NCI-H1048 (cell line): ENCODE measurements at regions not wholly inside any gene's neighbourhood (a gene's known extent, or its start where the extent isn't known, plus 50 kb on each side); places are given as distances from the start of the nearest gene placed in this dataset.

ENCODE experiments used
- DNase-seq: peaks from one replicate; lab custom pipeline; 2025; lab: John Stamatoyannopoulos, UW

DNA sequence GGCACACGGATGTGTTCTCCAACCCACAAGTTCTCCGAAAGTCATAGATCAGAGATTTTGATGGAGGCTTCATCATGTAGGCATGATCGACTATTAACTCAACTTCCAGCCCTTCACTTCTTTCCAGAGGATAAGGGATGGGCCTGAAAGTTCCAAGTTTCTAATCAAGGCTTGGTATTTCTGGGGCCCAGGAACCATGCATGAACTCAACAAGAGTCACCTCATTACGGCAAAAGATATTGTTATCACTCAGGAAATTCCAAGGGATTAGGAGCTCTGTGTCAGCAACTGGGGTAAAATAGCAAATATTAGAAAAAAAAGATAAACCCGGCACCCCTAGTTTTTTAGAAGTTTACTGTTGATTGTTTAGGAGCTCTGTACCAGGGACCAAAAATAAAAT is 240.1 kb upstream of the PPP1R2C start:
- DNase-seq, result no peak

DNA sequence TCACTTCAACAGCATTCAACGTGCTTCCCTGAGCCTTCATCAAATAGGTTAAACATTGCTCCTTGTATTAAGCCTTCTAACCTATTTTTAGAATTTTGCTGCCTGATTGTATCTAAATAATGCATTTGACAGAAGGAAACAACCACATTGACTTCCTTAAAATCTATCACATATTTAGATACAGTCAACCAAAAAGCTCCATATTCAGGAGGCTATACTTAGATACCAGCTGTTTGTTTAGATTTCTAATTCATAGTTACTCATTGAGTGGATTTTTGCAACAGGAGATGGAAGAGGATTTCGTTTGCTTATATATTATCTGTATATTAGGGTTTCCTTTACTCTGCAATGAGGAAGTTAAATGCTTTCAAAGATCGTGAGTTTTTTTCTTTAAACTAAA is 241.1 kb upstream of the PPP1R2C start:
- no peak for DNase-seq

DNA sequence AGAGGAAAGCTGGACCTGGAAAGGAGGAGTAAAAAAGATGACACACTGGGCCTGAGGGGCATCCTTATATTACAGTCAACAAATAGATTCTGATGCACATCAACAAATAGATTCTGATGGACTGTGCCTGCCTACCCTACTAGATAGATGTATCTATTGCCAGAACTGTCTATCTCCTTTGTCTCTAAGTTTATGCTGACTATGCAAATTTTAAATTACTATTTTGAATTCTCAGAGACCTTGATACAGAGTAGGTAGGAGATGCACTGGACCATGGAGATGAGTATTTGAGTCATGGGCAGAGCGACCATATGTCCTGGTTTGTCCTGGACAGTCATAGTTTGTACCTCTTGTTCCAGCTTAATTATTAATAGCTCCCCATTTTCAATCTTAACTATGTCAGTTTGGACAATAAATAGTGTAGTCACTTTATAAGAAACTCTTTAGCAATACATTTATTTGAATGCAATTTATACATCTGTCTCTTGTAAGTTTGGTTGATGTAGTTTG is 247.9 kb upstream of the PPP1R2C start:
- DNase-seq, result no peak

DNA sequence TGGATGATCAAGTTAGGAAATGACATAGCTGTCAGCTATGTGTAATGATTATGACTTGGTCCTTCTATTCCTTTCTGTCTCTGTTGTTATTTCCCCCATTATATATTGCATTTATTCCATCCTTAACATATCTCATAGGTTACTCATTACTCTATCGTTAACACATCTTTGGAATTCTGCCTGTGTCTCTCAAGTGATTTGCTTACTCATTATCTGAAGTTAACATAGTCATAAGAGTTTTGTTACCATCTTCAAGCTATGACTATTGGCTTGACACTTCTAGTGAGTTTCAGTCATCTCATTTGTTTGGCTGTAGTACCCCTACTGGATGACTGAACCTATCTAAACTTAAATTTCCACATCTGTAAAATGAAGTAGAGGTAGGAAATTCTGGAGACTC is 286.1 kb upstream of the PPP1R2C start:
- no peak for DNase-seq

DNA sequence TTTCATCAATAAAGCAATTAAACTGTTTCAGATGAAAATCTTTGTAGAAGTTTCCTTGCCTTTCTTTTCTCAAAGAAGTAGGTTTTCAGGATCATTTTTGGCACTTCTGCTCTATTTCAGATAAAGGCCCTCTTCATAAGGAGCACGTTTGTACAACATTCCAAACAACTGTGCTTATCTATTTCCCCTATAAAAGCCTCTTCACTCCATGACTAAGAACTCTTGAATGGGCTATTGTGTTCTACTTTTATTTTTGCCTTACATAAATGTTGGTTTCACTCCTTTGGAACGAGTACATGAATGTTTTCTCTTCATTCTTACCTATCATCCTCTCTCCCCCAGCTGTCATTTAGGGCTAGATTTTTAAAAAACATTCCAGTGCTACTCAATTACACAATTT is 288.0 kb upstream of the PPP1R2C start:
- DNase-seq, result no peak

DNA sequence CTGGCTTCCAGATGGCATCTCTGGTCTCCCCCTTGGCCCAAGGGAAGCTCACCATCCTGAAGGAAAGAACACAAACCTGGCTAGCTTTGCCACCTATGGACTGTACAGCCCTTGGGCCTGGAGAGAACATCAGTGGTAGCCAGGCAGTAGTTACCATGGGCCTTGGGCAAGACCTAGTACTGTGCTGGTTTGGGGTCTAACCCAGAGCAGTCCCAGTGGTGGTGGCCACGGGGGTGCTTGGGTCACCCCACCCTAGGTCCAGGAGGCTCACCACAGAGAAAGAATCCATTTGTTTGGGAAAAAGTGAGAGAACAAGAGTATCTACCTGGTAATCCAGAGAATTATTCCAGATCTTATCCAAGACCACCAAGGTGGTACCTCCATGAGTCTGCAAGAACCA is 290.7 kb upstream of the PPP1R2C start:
- DNase-seq, result no peak

DNA sequence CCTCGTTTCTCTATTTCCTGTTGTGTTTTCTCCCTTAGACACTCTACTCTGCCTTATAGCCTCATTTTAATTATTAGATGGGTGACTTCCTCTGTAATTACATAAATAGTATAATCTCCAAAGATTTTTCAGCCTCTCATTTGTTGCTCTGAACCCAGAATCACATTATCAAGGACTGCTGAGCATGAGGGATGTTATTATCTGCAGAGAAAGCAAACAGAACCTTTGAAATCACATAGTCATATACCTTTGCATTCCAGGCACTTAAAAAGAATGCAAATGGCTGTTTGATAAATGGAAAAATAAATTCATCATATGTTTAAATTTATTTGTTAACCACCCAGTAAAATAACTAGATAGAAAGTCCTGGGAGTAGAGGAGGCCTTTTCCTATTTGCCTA is 305.1 kb upstream of the PPP1R2C start:
- no peak for DNase-seq

DNA sequence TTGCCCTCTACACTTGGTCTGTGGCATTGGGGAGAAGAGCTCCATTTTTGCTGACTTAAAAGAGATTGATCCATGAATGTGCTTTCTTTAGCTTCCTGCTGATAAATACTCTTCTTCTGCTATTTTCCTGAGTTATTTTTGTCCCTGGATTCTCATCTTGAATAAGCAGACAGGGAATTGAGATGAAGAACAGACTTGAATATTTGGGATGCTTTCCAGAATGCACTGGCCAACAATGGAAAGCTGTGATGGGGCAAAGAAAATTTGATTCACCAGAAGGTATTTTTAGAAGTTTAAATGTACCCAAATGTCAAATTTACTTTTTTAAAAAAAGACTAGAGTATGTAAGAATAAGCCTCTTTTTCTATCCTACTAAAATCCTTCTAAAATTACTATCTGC is 309.9 kb upstream of the PPP1R2C start:
- DNase-seq, result no peak

DNA sequence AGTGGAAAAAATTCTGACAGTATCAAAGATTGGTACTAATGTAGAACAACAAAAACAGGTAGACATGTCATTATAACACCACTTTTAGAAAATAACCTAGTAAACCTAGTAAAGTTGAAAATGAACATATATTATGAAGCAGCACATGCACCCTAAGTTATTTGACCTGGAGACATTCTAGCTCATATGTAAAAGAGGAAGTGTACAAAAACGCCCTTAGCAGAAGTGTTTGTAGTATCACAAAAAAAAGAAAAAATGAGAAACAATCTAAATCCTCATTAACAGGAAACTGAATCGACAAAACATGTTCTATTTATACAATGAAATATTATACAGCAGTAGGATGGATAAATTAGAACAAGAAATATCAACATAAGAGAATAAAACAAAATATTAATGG is 318.9 kb upstream of the PPP1R2C start:
- DNase-seq, result no peak

DNA sequence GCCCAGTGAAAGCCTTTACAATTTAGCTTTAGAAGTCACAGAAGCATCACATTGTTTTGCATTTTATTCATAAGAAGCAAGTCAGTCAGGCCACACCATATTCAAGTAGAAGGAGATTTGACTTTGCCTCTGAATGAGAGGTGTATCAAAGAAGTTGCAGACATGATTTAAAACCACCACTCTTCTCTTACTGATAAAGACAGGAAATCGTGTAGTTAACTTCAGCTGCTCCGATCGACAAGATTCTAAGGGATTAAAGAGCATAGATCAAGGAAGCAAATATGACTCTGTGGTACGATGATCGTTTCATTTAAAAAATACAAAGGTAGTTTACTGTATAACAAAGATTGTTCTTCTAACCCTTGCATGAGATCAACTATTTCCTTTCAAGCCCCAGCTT is 328.0 kb upstream of the PPP1R2C start:
- DNase-seq, result no peak

DNA sequence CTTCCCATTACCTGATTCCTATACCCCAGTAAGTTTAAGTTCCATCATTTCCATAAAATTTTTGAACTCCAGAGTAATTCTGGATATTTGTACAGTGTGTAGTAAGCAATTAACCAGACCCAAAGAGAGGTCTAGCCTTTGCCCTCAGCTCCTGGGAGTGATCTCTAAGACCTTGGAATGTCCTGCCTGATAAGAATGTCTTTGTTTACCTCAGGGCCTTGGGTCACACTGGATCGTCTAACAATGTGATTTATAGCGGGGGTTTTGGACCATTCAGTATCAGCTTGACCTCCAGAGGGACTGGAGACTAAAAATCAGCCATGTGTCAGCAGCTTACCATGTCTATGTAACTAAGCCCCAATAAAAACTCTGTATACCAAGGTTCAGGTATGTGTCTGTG is 330.9 kb upstream of the PPP1R2C start:
- DNase-seq, result no peak

DNA sequence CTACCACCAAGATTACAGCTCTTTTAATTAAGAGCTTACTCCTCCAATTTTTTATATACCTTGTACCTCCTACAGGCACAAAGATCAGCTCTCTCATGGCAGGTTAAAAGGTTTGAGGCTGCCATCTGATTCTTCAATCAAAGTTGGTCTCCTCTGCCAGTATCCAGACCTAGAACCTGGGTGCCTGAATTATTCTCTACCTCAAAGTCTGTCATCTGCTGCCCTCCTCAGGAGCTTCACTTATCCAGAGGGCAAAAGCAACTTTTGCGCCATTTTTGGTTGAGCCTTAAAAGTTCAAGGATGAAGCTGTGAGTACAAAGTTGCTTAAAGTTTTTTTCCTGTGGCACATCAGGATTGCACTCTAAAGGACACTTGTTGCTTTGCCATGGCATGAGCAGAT is 343.7 kb upstream of the PPP1R2C start:
- DNase-seq, result no peak

DNA sequence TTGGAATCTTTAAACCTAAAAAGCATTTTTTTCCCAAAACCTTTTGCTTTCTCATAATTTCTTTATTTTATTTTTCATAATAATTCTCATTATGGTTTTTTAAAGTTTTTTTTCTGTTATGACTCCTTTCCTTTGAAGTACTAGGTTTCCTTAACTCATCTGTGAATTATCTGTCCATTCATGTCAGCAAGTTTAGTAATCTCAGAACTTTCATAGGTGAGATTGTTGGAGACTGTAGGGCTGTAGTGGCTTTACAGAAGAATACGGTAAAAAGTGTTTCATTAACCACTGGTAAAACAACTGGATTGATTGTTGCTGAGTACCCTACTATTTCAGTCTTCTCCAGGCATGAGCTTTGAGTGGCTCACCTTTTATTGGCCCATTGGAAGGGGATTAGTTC is 361.7 kb upstream of the PPP1R2C start:
- DNase-seq, result no peak

DNA sequence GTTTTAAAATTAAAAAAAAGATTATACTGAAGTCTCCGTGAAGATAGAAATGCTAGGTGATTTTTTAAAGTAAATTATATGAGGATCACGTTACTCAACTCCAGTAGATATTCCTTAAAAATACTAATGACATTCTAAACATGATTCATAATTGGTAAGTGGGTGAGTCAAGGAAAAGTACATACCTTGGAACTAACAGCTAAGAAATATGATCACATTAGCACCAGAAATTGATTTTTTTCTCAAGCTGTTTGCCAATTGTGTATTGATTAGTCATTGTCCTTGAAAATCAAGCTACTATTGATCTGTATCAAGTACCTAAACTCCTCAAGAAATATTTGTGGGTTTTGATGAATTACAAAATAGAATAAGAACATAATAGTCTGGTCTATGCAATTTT is 362.6 kb upstream of the PPP1R2C start:
- DNase-seq, result no peak

DNA sequence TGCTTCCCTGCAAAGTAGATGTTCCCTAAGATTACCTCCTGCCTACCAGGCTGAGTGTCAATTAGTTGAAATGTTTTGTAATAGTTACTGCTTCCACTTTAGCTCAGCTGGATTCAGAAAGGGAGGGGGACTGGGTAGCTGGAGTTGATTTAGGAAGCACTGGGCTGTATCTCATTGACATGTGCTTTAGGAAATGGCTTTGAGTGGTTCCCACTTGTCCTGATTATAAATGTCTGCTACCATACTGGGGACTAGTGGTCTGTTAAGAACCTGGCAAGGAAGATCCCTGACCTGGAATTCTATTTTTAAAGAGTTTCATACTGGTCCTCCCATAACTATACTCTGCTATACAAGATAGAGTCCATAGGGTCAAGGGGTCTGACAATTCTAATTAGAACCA is 363.9 kb upstream of the PPP1R2C start:
- DNase-seq, result no peak

DNA sequence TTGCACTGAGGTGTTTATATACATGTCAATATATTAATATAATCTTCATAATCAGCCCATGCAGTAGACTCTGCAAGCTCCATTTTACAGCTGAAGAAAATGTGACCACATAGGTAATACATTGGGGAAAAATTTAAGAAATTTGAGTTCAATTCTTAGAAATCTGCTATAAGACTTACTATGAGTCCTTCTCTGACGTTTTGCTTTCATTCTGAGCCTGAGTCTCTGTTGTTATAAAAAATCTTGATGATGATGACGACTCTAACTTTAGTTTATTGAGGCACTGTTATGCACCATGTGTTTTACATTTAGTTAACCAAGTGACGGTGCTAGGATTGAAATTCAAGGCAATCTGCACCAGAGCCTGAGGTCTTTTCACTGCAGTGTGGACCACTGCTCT is 370.3 kb upstream of the PPP1R2C start:
- no peak for DNase-seq

DNA sequence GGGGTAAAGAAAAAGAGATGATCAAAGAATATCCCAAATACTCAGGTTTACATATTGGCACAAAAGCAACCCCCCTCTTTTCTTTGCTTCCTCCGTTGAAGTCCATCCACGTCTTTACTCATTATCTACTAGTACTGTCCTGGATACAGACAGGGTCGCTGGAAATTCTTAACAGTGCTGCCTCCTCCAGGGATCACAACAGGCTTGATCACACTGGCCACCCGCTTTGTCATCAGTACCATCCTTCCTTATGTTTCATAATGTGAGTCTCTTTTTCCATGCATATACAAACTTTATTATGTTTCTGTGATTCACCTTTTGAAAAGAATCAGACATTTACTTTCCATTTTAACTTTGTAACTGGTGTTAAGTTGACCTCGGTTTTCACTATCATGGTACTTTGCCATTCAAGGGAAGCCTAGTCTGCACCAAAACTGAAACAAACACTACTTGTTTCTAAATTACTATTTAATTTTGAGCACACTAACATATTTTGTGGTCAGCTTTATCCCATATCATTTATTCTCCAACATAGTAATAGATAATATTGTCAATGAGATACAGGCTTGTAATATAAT is 387.5 kb upstream of the PPP1R2C start:
- DNase-seq, result no peak

DNA sequence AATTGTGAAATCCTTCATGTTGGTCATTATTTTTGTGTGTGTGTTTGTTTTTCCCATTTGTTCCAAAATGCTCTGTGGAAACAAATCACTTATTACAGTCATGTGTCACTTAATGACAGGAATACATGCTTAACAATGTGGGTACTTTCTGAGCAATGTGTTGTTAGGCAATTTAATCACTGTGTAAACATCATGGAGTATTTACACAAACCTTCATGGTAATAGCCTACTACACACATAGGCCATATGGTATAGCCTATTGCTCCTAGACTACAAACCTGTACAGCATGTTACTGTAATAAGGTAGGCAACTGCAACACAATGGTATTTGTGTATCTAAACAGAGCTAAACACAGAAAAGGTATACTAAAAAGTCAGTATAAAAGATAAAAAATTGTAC is 388.9 kb upstream of the PPP1R2C start:
- no peak for DNase-seq

DNA sequence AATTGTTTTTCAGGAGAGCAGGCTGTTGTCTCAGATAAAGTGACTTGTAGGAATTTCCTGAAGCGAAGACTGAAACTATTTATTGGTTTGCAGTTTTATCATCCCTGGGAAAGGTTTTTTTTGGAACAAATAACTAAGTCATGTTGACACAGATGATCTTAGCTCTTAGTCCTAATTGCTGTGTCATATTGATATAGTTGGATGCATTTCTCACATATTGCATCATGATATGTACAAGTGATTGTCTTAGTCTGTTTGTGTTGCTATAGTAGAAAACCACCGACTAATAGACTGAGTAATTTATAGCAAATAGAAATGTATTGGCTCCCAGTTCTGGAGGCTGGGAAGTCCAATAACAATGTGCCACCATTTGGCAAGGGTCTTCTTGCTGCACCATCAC is 397.5 kb upstream of the PPP1R2C start:
- DNase-seq, result no peak

DNA sequence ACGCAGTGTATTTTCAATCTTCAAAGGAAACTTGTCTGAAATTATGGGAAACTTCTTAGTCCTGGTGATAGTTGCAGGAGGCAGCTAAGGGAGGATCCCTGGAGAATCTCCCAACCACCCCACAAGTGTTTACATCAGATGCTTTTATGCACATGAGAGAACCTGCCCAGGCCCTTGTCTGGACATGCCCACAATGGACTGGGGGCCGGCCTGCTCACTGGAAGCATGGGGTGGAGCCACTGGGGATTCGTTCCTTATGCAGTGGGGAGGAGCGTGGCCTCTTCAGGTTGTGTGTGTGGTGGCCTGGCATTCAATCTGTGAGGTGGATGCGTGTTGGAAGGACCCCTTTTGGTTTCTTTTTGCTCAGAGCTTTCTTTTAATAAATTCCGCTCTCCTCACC is 398.7 kb upstream of the PPP1R2C start:
- no peak for DNase-seq

DNA sequence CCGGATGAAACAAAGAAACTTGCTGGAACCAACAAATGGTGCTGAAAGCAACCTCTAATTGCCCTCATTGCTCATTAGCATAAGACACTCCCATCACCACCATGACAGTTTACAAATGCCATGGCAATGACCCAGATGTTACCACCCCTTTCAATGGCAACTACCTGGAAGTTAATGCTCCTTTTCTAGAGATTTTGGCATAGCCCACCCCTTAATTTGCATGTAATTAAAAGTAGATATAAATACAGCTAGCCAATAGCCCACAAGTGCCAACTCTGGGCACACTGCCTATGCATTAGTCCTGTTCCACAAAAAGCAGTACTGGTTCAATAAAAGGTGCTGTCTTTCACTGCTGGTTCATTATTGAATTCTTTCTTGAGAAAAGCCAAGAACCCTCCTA is 410.3 kb upstream of the PPP1R2C start:
- no peak for DNase-seq

DNA sequence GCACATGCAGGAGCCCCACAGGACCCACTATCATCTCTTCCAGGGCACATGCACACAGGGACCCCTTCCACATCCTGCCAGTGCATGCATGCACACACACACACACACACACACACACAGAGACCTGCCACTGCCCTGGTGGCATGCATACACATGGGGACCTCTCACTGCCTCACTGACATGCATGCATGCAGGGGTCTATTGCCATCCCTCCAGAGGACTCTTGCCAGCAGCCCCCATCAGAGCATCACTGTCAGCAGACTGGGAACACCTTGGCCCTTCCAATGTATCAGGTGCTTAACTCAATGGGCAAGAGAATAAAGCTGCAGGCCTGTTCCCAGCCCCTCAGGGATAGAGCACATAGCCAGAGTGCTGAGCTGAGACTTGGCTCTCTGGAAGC is 433.6 kb upstream of the PPP1R2C start:
- no peak for DNase-seq

DNA sequence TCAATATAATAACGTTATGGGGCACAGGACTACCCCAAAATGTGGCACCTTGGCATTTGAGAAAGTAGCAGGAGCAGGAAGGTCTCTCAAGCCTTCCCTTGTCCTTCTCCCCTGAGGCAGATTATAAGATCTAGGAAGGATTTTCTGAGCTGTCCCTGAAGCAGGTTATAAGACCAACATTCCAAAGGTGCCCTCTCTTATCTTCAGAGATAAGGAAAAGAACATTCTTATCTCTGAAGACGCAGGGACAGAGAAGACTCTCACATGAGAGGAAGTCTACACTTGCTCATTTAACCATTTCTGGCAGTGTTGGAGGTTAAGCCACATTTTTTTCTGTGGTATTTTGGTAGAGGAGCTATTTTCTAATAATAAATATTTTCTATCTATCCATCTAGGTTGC is 437.9 kb upstream of the MAOA start:
- no peak for DNase-seq

DNA sequence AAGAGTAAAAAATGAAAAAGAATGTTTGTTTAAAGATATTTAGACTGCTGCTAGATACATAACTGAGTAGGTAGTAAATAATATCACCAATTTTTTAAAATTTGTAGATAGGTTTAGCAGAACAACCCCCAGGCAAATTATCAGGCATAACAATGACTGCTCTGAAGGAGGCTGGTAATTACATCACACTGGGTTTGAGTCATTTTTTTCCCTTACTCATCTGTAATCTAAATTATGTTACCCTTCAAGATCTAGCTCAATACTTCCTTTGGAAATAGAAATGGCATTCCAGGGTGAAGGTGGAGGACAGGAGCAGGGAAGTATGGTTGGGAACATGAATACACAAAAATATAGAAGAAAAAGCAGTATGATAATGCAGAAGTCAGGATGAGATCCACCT is 431.6 kb upstream of the MAOA start:
- DNase-seq, result no peak
